ENCODE measurements at regions not wholly inside any gene's neighbourhood (a gene's known extent, or its start where the extent isn't known, plus 50 kb on each side); places are given as distances from the start of the nearest gene placed in this dataset.

DNA sequence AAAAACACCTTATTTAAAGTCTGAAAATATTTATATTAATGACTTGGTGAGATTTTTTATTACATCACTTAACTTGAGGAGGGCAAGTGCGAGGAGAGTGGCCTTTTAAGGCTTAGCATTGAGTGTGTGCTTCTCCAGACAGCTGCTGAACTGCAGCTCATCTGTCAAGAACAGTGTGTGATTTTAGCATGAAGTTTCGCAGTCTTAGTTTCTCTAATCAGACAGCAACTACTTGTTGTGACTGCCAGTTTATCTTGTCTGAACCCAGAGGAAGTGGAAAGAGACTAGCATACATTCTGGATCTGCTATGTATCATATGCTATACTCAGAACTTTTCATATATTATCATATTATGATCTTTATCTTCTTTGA is 291.7 kb upstream of the ROPN1 start:
- H3K4me3 ChIP-seq (ENCODE audit: low read depth, low read length): no peak overlapping the region
- in situ Hi-C loops (cut with HindIII; ENCODE audit: low sequenced_read_pairs): no loop called here
- no peak for TF ChIP-seq CTCF (IDR thresholded peaks at IDR 0.05; ENCODE audit: low read depth, low read length, missing control alignments)
- no peak for DNase-seq (ENCODE audit: low read depth)

DNA sequence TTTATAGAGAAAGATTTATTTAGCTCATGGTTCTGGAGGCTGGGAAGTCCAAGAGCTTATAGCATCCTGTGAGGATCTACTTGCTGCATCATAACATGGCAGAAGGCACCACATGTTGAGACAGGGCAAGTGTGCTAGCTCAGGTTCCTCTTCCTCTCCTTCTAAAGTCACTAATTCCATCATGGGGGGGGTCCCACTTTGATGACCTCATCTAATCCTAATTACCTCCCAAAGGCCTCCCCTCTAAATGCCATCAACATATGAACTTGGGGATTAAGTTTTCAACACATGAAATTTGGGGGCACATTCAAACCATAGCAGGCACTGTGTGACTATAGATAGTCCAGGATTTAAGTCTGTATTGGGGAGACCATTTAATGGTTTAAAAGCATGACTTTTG is 297.1 kb upstream of the ROPN1 start:
- in situ Hi-C loops (cut with HindIII; ENCODE audit: low sequenced_read_pairs): no loop called here
- H3K4me3 ChIP-seq (ENCODE audit: low read depth, low read length): no peak overlapping the region
- no peak for TF ChIP-seq CTCF (IDR thresholded peaks at IDR 0.05; ENCODE audit: low read depth, low read length, missing control alignments)
- no peak for DNase-seq (ENCODE audit: low read depth)

GRCh38 chr3:124291008-124291407 is 299.1 kb upstream of the ROPN1 start:
- DNase-seq (ENCODE audit: low read depth): no peak
- no peak overlapping the region for H3K4me3 ChIP-seq (ENCODE audit: low read depth, low read length)
- in situ Hi-C loops (cut with HindIII; ENCODE audit: low sequenced_read_pairs): no loop called here
- TF ChIP-seq CTCF (IDR thresholded peaks at IDR 0.05; ENCODE audit: low read depth, low read length, missing control alignments): no peak

- no peak for TF ChIP-seq CTCF (IDR thresholded peaks at IDR 0.05; ENCODE audit: low read depth, low read length, missing control alignments)
- no peak overlapping the region for H3K4me3 ChIP-seq (ENCODE audit: low read depth, low read length)
- no peak for DNase-seq (ENCODE audit: low read depth)
- in situ Hi-C loops (cut with HindIII; ENCODE audit: low sequenced_read_pairs): no loop called here
Measured at GRCh38 chr3:124292329-124292728, 300.4 kb upstream of the ROPN1 start.

- TF ChIP-seq CTCF (IDR thresholded peaks at IDR 0.05; ENCODE audit: low read depth, low read length, missing control alignments): no peak
- H3K4me3 ChIP-seq (ENCODE audit: low read depth, low read length): no peak overlapping the region
- no peak for DNase-seq (ENCODE audit: low read depth)
- in situ Hi-C loops (cut with HindIII; ENCODE audit: low sequenced_read_pairs): no loop called here
Measured at GRCh38 chr3:124293584-124293983, 301.7 kb upstream of the ROPN1 start.

DNA sequence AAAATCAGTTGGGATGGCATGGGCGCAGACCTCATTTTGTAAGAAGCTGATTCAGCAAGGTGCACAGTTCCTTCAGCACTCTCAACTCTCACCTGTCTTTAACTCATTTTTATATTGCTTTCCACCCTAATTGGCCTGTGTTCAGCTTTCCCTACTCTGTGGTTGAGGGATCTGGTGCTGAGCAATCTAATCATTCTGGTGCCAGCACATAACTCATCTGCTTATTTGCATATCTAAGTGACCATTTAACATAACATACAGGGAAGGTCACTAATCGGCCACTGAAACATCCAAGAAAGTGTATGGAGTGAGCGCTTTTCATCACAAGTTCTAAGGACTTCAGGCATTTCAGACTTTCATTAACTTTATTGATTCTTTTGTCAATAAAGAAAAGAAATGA is 303.4 kb upstream of the ROPN1 start:
- TF ChIP-seq CTCF (IDR thresholded peaks at IDR 0.05; ENCODE audit: low read depth, low read length, missing control alignments): no peak
- H3K4me3 ChIP-seq (ENCODE audit: low read depth, low read length): no peak overlapping the region
- in situ Hi-C loops (cut with HindIII; ENCODE audit: low sequenced_read_pairs): no loop called here
- DNase-seq (ENCODE audit: low read depth): peak; percentile 38

DNA sequence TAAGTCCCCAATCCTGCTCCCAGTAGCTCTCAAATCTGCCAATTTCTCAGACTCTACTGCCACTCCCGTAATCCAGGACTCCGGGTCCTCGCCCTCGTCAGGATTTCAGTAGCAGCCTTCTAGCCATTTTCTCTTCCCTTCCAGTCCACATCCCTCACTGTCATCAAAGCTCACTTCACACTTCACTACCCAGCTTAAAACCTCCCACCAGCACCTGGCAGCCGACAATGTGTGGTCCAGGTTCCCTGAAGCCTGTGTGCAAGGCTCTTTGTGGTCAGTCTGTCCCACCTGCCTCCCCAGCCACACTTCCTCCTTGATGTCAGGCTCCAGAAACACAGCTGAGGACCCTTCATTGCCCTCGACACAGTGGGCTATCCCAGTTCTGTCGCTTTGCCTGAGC is 304.5 kb upstream of the ROPN1 start:
- no peak for DNase-seq (ENCODE audit: low read depth)
- in situ Hi-C loops (cut with HindIII; ENCODE audit: low sequenced_read_pairs): no loop called here
- TF ChIP-seq CTCF (IDR thresholded peaks at IDR 0.05; ENCODE audit: low read depth, low read length, missing control alignments): no peak
- no peak overlapping the region for H3K4me3 ChIP-seq (ENCODE audit: low read depth, low read length)
